Choroid plexus epithelial cell (primary cell): ENCODE measurements at regions not wholly inside any gene's neighbourhood (a gene's known extent, or its start where the extent isn't known, plus 50 kb on each side); places are given as distances from the start of the nearest gene placed in this dataset.

ENCODE experiments used
- DNase-seq: peaks from one replicate; pipeline ENCODE4 v3.0.0-alpha.2; 2010; ENCODE audit warnings: low read depth
- H3K4me3 ChIP-seq: 2 replicates; pipeline ENCODE4 v1.5.1; 2011; ENCODE audit warnings: low read depth, mild to moderate bottlenecking, control low read depth, low read length, moderate library complexity
- TF ChIP-seq, protein P1 (sequence below): conservative IDR thresholded peaks from 2 replicates; pipeline ENCODE4 v1.5.1; 2011; ENCODE audit warnings: low read depth, mild to moderate bottlenecking, control low read depth, inconsistent platforms, low read length, moderate library complexity

- DNase-seq: no peak
- no peak overlapping the region for H3K4me3 ChIP-seq
- TF ChIP-seq, protein P1, sequence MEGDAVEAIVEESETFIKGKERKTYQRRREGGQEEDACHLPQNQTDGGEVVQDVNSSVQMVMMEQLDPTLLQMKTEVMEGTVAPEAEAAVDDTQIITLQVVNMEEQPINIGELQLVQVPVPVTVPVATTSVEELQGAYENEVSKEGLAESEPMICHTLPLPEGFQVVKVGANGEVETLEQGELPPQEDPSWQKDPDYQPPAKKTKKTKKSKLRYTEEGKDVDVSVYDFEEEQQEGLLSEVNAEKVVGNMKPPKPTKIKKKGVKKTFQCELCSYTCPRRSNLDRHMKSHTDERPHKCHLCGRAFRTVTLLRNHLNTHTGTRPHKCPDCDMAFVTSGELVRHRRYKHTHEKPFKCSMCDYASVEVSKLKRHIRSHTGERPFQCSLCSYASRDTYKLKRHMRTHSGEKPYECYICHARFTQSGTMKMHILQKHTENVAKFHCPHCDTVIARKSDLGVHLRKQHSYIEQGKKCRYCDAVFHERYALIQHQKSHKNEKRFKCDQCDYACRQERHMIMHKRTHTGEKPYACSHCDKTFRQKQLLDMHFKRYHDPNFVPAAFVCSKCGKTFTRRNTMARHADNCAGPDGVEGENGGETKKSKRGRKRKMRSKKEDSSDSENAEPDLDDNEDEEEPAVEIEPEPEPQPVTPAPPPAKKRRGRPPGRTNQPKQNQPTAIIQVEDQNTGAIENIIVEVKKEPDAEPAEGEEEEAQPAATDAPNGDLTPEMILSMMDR: no peak
Measured at GRCh38 chr4:14458463-14458862, 543.8 kb upstream of the CPEB2 start.

- H3K4me3 ChIP-seq: no peak overlapping the region
- TF ChIP-seq, protein P1: no peak
- no peak for DNase-seq
Measured at GRCh38 chr4:14465057-14465456, 537.2 kb upstream of the CPEB2 start.

- TF ChIP-seq, protein P1: no peak
- H3K4me3 ChIP-seq: no peak overlapping the region
- no peak for DNase-seq
Measured at GRCh38 chr4:14465507-14465906, 536.8 kb upstream of the CPEB2 start.

GRCh38 chr4:14478504-14478903 lies 523.8 kb upstream of the CPEB2 start:
- no peak for DNase-seq
- H3K4me3 ChIP-seq: no peak overlapping the region
- TF ChIP-seq, protein P1: no peak

GRCh38 chr4:14496408-14496807 lies 505.9 kb upstream of the CPEB2 start:
- TF ChIP-seq, protein P1: no peak
- DNase-seq: no peak
- no peak overlapping the region for H3K4me3 ChIP-seq

DNA sequence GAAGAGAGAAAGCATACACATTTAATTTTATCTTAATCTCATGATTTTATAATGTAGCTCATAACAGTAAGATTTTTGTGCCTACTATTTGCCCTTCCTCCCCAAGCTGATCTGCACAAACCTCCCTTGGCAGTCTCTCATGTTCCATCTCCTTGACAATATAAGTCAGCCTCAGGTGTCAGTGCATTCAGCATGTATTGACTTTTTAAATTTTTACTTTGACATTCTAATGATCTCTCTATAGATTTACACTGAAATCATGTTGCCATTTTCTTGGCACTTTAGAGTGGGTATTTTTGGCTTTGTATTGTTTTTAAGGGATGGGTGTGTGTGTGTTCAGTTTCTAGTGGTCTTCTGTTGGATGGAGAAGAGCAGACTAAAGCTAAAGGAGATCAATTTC lies 505.3 kb upstream of the CPEB2 start:
- no peak overlapping the region for H3K4me3 ChIP-seq
- DNase-seq: no peak
- TF ChIP-seq, protein P1: no peak

- TF ChIP-seq, protein P1: no peak
- no peak overlapping the region for H3K4me3 ChIP-seq
- no peak for DNase-seq
Measured at GRCh38 chr4:14504162-14504561, 498.1 kb upstream of the CPEB2 start.
